ENCODE measurements at regions not wholly inside any gene's neighbourhood (a gene's known extent, or its start where the extent isn't known, plus 50 kb on each side); places are given as distances from the start of the nearest gene placed in this dataset.

GRCh38 chr15:89405494-89405893 is 70.9 kb upstream of the POLG start:
- DNase-seq (ENCODE audit: low read depth), result no peak
- TF ChIP-seq CTCF (IDR thresholded peaks at IDR 0.05; ENCODE audit: low read length, missing control alignments), result no peak
- H3K4me3 ChIP-seq (replicated peaks; ENCODE audit: low read depth, low read length), result no peak overlapping the region

GRCh38 chr15:89404023-89404422 is 69.4 kb upstream of the POLG start:
- no peak for DNase-seq (ENCODE audit: low read depth)
- H3K4me3 ChIP-seq (replicated peaks; ENCODE audit: low read depth, low read length), result no peak overlapping the region
- no peak for TF ChIP-seq CTCF (IDR thresholded peaks at IDR 0.05; ENCODE audit: low read length, missing control alignments)

GRCh38 chr15:89402518-89402805 is 67.8 kb upstream of the POLG start:
- no peak for TF ChIP-seq CTCF (IDR thresholded peaks at IDR 0.05; ENCODE audit: low read length, missing control alignments)
- no peak overlapping the region for H3K4me3 ChIP-seq (replicated peaks; ENCODE audit: low read depth, low read length)
- no peak for DNase-seq (ENCODE audit: low read depth)

GRCh38 chr15:89401631-89402517 is 67.2 kb upstream of the POLG start:
- DNase-seq (ENCODE audit: low read depth), result peak; percentile 48
- no peak overlapping the region for H3K4me3 ChIP-seq (replicated peaks; ENCODE audit: low read depth, low read length)
- TF ChIP-seq CTCF (IDR thresholded peaks at IDR 0.05; ENCODE audit: low read length, missing control alignments), result no peak

- no peak for TF ChIP-seq CTCF (IDR thresholded peaks at IDR 0.05; ENCODE audit: low read length, missing control alignments)
- H3K4me3 ChIP-seq (replicated peaks; ENCODE audit: low read depth, low read length), result no peak overlapping the region
- DNase-seq (ENCODE audit: low read depth), result no peak
Observed at GRCh38 chr15:89400782-89401545, 66.3 kb upstream of the POLG start.

- no peak for DNase-seq (ENCODE audit: low read depth)
- no peak overlapping the region for H3K4me3 ChIP-seq (replicated peaks; ENCODE audit: low read depth, low read length)
- no peak for TF ChIP-seq CTCF (IDR thresholded peaks at IDR 0.05; ENCODE audit: low read length, missing control alignments)
Observed at GRCh38 chr15:89400116-89400781, 65.6 kb upstream of the POLG start.

All from fibroblast of pulmonary artery (primary cell).